ENCODE measurements at regions not wholly inside any gene's neighbourhood (a gene's known extent, or its start where the extent isn't known, plus 50 kb on each side); places are given as distances from the start of the nearest gene placed in this dataset.

DNA sequence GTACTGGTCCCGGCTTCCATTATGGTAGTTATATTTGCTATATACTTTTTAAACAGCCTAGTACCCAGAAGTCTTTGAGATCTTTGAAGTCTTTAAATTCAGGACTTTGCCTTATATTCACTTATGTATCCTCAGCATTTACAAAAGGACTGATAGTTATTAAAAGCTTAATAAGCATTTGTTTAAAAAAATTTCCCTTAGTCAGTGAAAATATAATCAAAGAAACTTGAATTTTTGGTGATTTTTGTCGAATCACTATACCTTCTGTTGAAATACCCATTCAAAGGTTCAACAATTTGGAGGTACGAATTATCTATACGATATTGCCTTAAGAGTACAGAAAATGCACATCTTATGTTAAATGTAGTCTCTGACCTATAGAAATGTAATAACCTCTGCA is 721.4 kb downstream of the NSUN3 start:
- no peaks in the 10 kb centered on the region for H3K4me1 Mint-ChIP-seq
- Histone ChIP-seq H3K36me3 (ENCODE audit: insufficient read depth) (no peaks in the 10 kb centered on the region), H3K4me1 (ENCODE audit: insufficient read depth) (no peaks in the 10 kb centered on the region), H4K20me1 (replicated peaks; ENCODE audit: insufficient read depth) (no peaks in the 10 kb centered on the region), H3K27ac (ENCODE audit: low read depth) (no peak overlapping the region), H3K4me2 (no peak overlapping the region), H3K27me3 (ENCODE audit: insufficient read depth) (no peaks in the 10 kb centered on the region), H3K79me2 (replicated peaks; ENCODE audit: insufficient read depth) (no peaks in the 10 kb centered on the region), H3K9me2 (ENCODE audit: insufficient read depth) (no peaks in the 10 kb centered on the region), H3F3A (replicated peaks; ENCODE audit: low read depth) (no peaks in the 10 kb centered on the region), H3K4me3 (no peak overlapping the region), H2AFZ (no peak overlapping the region)
- no peak overlapping the region for H3K4me3 Mint-ChIP-seq
- no peaks in the 10 kb centered on the region for H3K36me3 Mint-ChIP-seq (ENCODE audit: low read depth)
- ATAC-seq = no peak
- H3K27ac Mint-ChIP-seq = no peak overlapping the region
- no peaks in the 10 kb centered on the region for H3K9me3 Mint-ChIP-seq
- TF ChIP-seq, protein P1, sequence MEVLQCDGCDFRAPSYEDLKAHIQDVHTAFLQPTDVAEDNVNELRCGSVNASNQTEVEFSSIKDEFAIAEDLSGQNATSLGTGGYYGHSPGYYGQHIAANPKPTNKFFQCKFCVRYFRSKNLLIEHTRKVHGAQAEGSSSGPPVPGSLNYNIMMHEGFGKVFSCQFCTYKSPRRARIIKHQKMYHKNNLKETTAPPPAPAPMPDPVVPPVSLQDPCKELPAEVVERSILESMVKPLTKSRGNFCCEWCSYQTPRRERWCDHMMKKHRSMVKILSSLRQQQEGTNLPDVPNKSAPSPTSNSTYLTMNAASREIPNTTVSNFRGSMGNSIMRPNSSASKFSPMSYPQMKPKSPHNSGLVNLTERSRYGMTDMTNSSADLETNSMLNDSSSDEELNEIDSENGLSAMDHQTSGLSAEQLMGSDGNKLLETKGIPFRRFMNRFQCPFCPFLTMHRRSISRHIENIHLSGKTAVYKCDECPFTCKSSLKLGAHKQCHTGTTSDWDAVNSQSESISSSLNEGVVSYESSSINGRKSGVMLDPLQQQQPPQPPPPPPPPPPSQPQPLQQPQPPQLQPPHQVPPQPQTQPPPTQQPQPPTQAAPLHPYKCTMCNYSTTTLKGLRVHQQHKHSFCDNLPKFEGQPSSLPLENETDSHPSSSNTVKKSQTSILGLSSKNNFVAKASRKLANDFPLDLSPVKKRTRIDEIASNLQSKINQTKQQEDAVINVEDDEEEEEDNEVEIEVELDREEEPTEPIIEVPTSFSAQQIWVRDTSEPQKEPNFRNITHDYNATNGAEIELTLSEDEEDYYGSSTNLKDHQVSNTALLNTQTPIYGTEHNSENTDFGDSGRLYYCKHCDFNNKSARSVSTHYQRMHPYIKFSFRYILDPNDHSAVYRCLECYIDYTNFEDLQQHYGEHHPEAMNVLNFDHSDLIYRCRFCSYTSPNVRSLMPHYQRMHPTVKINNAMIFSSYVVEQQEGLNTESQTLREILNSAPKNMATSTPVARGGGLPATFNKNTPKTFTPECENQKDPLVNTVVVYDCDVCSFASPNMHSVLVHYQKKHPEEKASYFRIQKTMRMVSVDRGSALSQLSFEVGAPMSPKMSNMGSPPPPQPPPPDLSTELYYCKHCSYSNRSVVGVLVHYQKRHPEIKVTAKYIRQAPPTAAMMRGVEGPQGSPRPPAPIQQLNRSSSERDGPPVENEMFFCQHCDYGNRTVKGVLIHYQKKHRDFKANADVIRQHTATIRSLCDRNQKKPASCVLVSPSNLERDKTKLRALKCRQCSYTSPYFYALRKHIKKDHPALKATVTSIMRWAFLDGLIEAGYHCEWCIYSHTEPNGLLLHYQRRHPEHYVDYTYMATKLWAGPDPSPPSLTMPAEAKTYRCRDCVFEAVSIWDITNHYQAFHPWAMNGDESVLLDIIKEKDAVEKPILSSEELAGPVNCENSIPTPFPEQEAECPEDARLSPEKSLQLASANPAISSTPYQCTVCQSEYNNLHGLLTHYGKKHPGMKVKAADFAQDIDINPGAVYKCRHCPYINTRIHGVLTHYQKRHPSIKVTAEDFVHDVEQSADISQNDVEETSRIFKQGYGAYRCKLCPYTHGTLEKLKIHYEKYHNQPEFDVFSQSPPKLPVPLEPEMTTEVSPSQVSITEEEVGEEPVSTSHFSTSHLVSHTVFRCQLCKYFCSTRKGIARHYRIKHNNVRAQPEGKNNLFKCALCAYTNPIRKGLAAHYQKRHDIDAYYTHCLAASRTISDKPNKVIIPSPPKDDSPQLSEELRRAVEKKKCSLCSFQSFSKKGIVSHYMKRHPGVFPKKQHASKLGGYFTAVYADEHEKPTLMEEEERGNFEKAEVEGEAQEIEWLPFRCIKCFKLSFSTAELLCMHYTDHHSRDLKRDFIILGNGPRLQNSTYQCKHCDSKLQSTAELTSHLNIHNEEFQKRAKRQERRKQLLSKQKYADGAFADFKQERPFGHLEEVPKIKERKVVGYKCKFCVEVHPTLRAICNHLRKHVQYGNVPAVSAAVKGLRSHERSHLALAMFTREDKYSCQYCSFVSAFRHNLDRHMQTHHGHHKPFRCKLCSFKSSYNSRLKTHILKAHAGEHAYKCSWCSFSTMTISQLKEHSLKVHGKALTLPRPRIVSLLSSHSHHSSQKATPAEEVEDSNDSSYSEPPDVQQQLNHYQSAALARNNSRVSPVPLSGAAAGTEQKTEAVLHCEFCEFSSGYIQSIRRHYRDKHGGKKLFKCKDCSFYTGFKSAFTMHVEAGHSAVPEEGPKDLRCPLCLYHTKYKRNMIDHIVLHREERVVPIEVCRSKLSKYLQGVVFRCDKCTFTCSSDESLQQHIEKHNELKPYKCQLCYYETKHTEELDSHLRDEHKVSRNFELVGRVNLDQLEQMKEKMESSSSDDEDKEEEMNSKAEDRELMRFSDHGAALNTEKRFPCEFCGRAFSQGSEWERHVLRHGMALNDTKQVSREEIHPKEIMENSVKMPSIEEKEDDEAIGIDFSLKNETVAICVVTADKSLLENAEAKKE (CRISPR knock-in tag; IDR thresholded peaks at IDR 0.05) = no peak
- TF ChIP-seq, protein P2, sequence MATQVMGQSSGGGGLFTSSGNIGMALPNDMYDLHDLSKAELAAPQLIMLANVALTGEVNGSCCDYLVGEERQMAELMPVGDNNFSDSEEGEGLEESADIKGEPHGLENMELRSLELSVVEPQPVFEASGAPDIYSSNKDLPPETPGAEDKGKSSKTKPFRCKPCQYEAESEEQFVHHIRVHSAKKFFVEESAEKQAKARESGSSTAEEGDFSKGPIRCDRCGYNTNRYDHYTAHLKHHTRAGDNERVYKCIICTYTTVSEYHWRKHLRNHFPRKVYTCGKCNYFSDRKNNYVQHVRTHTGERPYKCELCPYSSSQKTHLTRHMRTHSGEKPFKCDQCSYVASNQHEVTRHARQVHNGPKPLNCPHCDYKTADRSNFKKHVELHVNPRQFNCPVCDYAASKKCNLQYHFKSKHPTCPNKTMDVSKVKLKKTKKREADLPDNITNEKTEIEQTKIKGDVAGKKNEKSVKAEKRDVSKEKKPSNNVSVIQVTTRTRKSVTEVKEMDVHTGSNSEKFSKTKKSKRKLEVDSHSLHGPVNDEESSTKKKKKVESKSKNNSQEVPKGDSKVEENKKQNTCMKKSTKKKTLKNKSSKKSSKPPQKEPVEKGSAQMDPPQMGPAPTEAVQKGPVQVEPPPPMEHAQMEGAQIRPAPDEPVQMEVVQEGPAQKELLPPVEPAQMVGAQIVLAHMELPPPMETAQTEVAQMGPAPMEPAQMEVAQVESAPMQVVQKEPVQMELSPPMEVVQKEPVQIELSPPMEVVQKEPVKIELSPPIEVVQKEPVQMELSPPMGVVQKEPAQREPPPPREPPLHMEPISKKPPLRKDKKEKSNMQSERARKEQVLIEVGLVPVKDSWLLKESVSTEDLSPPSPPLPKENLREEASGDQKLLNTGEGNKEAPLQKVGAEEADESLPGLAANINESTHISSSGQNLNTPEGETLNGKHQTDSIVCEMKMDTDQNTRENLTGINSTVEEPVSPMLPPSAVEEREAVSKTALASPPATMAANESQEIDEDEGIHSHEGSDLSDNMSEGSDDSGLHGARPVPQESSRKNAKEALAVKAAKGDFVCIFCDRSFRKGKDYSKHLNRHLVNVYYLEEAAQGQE (IDR thresholded peaks at IDR 0.05; ENCODE audit: unreplicated experiment) = no peak
- no peak for TF ChIP-seq CREB1 (CRISPR knock-in tag; IDR thresholded peaks at IDR 0.05; ENCODE audit: low read depth)
- no peak for TF ChIP-seq ZNF331 (CRISPR knock-in tag; IDR thresholded peaks at IDR 0.05; ENCODE audit: low read depth)
- TF ChIP-seq ZNF114 (CRISPR knock-in tag; IDR thresholded peaks at IDR 0.05) = no peak
- TF ChIP-seq EZH2phosphoT487 (IDR thresholded peaks at IDR 0.05; ENCODE audit: unreplicated experiment) = no peak
- TF ChIP-seq, protein P3, sequence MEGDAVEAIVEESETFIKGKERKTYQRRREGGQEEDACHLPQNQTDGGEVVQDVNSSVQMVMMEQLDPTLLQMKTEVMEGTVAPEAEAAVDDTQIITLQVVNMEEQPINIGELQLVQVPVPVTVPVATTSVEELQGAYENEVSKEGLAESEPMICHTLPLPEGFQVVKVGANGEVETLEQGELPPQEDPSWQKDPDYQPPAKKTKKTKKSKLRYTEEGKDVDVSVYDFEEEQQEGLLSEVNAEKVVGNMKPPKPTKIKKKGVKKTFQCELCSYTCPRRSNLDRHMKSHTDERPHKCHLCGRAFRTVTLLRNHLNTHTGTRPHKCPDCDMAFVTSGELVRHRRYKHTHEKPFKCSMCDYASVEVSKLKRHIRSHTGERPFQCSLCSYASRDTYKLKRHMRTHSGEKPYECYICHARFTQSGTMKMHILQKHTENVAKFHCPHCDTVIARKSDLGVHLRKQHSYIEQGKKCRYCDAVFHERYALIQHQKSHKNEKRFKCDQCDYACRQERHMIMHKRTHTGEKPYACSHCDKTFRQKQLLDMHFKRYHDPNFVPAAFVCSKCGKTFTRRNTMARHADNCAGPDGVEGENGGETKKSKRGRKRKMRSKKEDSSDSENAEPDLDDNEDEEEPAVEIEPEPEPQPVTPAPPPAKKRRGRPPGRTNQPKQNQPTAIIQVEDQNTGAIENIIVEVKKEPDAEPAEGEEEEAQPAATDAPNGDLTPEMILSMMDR (conservative IDR thresholded peaks at IDR 0.05; ENCODE audit: low read depth in 2 of 2) = no peak
- TF ChIP-seq STAT1 (IDR thresholded peaks at IDR 0.05; ENCODE audit: unreplicated experiment) = no peak
- TF ChIP-seq NANOG (IDR thresholded peaks at IDR 0.05; ENCODE audit: borderline replicate concordance) = no peak
- TF ChIP-seq, protein P4, sequence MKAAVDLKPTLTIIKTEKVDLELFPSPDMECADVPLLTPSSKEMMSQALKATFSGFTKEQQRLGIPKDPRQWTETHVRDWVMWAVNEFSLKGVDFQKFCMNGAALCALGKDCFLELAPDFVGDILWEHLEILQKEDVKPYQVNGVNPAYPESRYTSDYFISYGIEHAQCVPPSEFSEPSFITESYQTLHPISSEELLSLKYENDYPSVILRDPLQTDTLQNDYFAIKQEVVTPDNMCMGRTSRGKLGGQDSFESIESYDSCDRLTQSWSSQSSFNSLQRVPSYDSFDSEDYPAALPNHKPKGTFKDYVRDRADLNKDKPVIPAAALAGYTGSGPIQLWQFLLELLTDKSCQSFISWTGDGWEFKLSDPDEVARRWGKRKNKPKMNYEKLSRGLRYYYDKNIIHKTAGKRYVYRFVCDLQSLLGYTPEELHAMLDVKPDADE (IDR thresholded peaks at IDR 0.05) = no peak
- no peak for TF ChIP-seq POLR2AphosphoS5 (IDR thresholded peaks at IDR 0.05; ENCODE audit: low read depth)
- no peak for TF ChIP-seq JUNB (IDR thresholded peaks at IDR 0.05; ENCODE audit: unreplicated experiment)
- TF ChIP-seq EZH2 (IDR thresholded peaks at IDR 0.05; ENCODE audit: low read depth, unreplicated experiment) = no peak
- no peak for DNase-seq (ENCODE audit: low spot score)
- H3K27me3 Mint-ChIP-seq (ENCODE audit: insufficient read depth, low read depth, poor library complexity) = peaks cover 2% of the 10 kb centered on the region

Data from GM23338 (cell line).